CD4-positive, alpha-beta memory T cell (primary cell): ENCODE measurements at regions not wholly inside any gene's neighbourhood (a gene's known extent, or its start where the extent isn't known, plus 50 kb on each side); places are given as distances from the start of the nearest gene placed in this dataset.

ENCODE experiments used
- CTCF ChIA-PET: fragments of 350-600 bp; sonication (Branson Sonifier 250); formaldehyde crosslinking; loops from one replicate; lab custom pipeline; 2021; ENCODE audit warnings: inconsistent platforms; ENCODE audit not compliant: partially characterized antibody; lab: Charles Lee
- POLR2A ChIA-PET: fragments of 350-600 bp; sonication (Branson Sonifier 250); formaldehyde crosslinking; loops from one replicate; lab custom pipeline; 2021; ENCODE audit not compliant: partially characterized antibody; lab: Charles Lee
- DNase-seq, 5 donors: peaks; one replicate each; pipeline versions ENCODE4 v3.0.0 to v3.0.0-alpha.2; 2020 to 2022; ENCODE audit warnings: mixed read lengths in 1 of 5
- H3K27ac ChIP-seq: one replicate; pipeline ENCODE4 v1.7.0; 2013; ENCODE audit warnings: low read depth, low read length
- H3K27me3 ChIP-seq: 2 replicates; pipeline ENCODE4 v1.7.0; 2013; ENCODE audit warnings: mild to moderate bottlenecking, low read length, moderate library complexity; ENCODE audit not compliant: insufficient read depth
- H3K36me3 ChIP-seq: 2 replicates; pipeline ENCODE4 v1.7.0; 2013; ENCODE audit warnings: mild to moderate bottlenecking, low read length, moderate library complexity; ENCODE audit not compliant: insufficient read depth
- H3K4me1 ChIP-seq: 2 replicates; pipeline ENCODE4 v1.7.0; 2013; ENCODE audit warnings: mild to moderate bottlenecking, low read length, moderate library complexity; ENCODE audit not compliant: insufficient read depth
- H3K4me3 ChIP-seq, 2 donors: one replicate each; pipeline ENCODE4 v1.7.0; 2013; ENCODE audit warnings: low read length in 2 of 2, mild to moderate bottlenecking in 1 of 2
- H3K9me3 ChIP-seq, 2 donors: one replicate each; pipeline ENCODE4 v1.7.0; 2013; ENCODE audit warnings: low read length in 2 of 2, control low read depth in 1 of 2; ENCODE audit not compliant: control insufficient read depth in 1 of 2
- H3K27ac Mint-ChIP-seq, 7 donors: one replicate each; pipeline ENCODE4 v1.8.0; 2020 to 2021; ENCODE audit warnings: mixed read lengths in 7 of 7, mild to moderate bottlenecking in 6 of 7, inconsistent platforms in 3 of 7, moderate library complexity in 3 of 7
- H3K27me3 Mint-ChIP-seq, 2 donors: one replicate each; pipeline ENCODE4 v1.8.0; 2020 to 2021; ENCODE audit warnings: mixed read lengths in 2 of 2
- H3K36me3 Mint-ChIP-seq, 2 donors: one replicate each; pipeline ENCODE4 v1.8.0; 2020 to 2021; ENCODE audit warnings: mixed read lengths in 2 of 2, inconsistent platforms in 1 of 2, mild to moderate bottlenecking in 1 of 2
- H3K4me1 Mint-ChIP-seq, 4 donors: one replicate each; pipeline ENCODE4 v1.8.0; 2020 to 2021; ENCODE audit warnings: mixed read lengths in 4 of 4, mild to moderate bottlenecking in 1 of 4
- H3K4me3 Mint-ChIP-seq, 8 donors: one replicate each; pipeline ENCODE4 v1.8.0; 2020 to 2021; ENCODE audit warnings: mixed read lengths in 8 of 8, mild to moderate bottlenecking in 7 of 8, moderate library complexity in 6 of 8, inconsistent platforms in 3 of 8
- H3K9me3 Mint-ChIP-seq, 8 donors: one replicate each; pipeline ENCODE4 v1.8.0; 2020 to 2021; ENCODE audit warnings: mixed read lengths in 8 of 8, mild to moderate bottlenecking in 5 of 8, inconsistent platforms in 3 of 8, moderate library complexity in 1 of 8
- intact Hi-C: fragments of 100-400 bp; cut with micrococcal nuclease; formaldehyde crosslinking; loops from one replicate; pipeline ENCODE4 v1.15.1; 2023

DNA sequence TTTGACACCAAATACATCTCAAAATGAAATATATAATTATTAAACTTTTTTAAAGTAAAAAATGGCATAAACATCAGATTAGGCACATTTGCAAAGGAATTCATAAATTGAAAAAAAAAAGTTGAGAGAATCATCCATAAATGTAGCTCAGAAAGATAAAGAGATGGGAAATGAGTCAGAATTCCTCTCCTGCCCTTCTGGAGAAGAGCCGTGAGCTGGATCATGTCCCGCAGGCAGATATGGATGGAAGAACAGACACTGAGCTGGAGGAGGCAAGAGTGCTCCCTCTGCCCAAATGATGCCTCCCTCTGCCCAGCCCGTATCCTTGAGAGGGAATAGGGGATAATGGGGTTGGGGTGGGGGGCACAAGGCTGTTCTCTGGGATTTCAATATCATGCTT is 190.9 kb downstream of the TFCP2L1 start:
- Histone ChIP-seq H3K27me3 (no peaks in the 10 kb centered on the region), H3K27ac (no peak overlapping the region), H3K4me1 (no peaks in the 10 kb centered on the region), H3K9me3 (no peaks in the 10 kb centered on the region), H3K36me3 (no peaks in the 10 kb centered on the region), H3K4me3 (no peak overlapping the region)
- no peak for DNase-seq
- ChIA-PET POLR2A (interaction anchor here (0.7 kb wide), 1 partner anchor 1750 kb away, joined by 3 read pairs; no protein-coding TSS in a partner anchor), CTCF (interaction anchor here (4.6 kb wide), 1 partner anchor 13 kb away, joined by 34 read pairs; no protein-coding TSS in a partner anchor)
- peaks cover 6 to 11% of the 10 kb centered on the region in 2 donors for H3K27me3 Mint-ChIP-seq
- H3K4me1 Mint-ChIP-seq, result peaks cover 0 to 4% (median 0%) of the 10 kb centered on the region in 4 donors
- no peaks in the 10 kb centered on the region for H3K36me3 Mint-ChIP-seq
- H3K27ac Mint-ChIP-seq, result no peak overlapping the region
- intact Hi-C loops, result no loop called here
- peaks cover 0 to 2% (median 0%) of the 10 kb centered on the region in 8 donors for H3K9me3 Mint-ChIP-seq
- no peak overlapping the region for H3K4me3 Mint-ChIP-seq

DNA sequence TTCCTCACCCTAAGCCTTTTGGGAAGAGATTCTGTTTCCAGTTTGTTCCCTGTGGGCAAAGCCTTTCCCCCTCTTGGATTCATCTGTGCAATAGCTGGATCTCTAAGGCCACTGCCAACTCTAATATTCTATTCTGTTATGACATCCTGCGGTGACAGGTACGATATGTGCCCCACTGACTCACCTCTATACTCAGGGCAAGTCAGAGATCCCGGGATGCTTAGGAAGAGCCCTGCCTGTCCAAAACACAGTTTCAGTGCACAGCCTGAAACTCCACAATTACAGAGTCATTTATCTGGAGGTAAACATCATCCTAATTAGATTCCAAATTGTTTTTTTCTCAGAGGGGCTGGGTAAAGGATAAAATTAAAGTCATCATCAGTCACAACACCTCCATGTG is 190.2 kb downstream of the TFCP2L1 start:
- no peak overlapping the region for H3K4me3 Mint-ChIP-seq
- H3K4me1 ChIP-seq, result no peaks in the 10 kb centered on the region
- peaks cover 3 to 11% of the 10 kb centered on the region in 2 donors for H3K27me3 Mint-ChIP-seq
- no peaks in the 10 kb centered on the region for H3K9me3 ChIP-seq
- H3K27ac Mint-ChIP-seq, result no peak overlapping the region
- H3K9me3 Mint-ChIP-seq, result peaks cover 0 to 2% (median 0%) of the 10 kb centered on the region in 8 donors
- peaks cover 0 to 4% (median 0%) of the 10 kb centered on the region in 4 donors for H3K4me1 Mint-ChIP-seq
- H3K27ac ChIP-seq, result no peak overlapping the region
- POLR2A ChIA-PET, result no interaction called here
- no peaks in the 10 kb centered on the region for H3K27me3 ChIP-seq
- no peak overlapping the region for H3K4me3 ChIP-seq
- DNase-seq, result no peak
- intact Hi-C loops, result no loop called here
- no peaks in the 10 kb centered on the region for H3K36me3 Mint-ChIP-seq
- CTCF ChIA-PET, result interaction anchor here (4.6 kb wide), 1 partner anchor 14 kb away, joined by 34 read pairs; no protein-coding TSS in a partner anchor
- H3K36me3 ChIP-seq, result no peaks in the 10 kb centered on the region

DNA sequence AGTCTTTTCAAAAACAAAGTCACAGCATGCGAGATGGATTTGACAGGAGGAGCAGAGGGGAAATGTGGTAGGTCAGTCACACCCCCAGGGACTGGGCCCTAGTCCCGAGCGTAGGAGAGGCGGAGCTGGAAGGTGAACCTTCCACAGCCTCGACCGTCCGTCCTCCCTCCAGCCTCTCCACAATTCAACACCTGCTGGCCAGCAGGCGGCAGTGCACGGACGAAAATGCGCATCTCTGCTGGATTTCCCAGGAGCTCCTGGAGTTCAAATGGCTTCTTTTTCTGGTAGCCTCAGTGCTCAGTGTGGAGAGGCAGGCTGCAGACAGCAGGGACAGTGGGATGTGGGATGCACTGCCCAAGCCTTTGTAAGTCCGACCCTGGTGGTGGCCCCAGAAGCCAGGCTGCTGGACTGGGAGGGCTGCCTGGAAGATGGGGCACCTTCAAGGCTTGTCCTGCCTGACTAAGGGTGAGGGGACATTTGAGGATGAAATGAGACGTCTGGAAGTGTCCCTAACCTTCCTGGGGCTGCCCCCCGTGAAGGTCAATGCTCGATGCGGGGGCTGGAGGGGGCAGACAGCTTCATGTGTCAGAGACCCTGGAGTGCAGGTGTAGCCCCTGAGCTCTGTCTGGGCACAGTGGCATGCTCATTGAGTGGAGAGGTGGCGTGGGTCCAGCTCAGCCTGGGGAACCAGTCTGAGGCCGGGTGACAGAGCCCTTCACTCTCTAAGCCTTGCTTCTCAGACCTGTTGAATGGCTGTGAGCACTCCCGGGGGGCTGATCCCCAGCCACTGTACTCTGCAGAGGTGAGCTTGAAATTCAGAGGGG is 189.5 kb downstream of the TFCP2L1 start:
- Mint-ChIP-seq H3K4me3 (no peak overlapping the region), H3K27me3 (peaks cover 4 to 11% of the 10 kb centered on the region in 2 donors), H3K36me3 (no peaks in the 10 kb centered on the region), H3K4me1 (peaks cover 0 to 4% (median 0%) of the 10 kb centered on the region in 4 donors), H3K27ac (no peak overlapping the region), H3K9me3 (peaks cover 0 to 2% (median 0%) of the 10 kb centered on the region in 8 donors)
- DNase-seq, result no peak
- Histone ChIP-seq H3K36me3 (no peaks in the 10 kb centered on the region), H3K27me3 (no peaks in the 10 kb centered on the region), H3K4me1 (no peaks in the 10 kb centered on the region), H3K4me3 (no peak overlapping the region), H3K9me3 (no peaks in the 10 kb centered on the region), H3K27ac (no peak overlapping the region)
- POLR2A ChIA-PET, result no interaction called here
- intact Hi-C loops, result no loop called here
- CTCF ChIA-PET, result interaction anchor here (0.6 to 2.0 kb wide), 2 partner anchors 15 kb away, joined by 3 to 5 read pairs; no protein-coding TSS in a partner anchor

DNA sequence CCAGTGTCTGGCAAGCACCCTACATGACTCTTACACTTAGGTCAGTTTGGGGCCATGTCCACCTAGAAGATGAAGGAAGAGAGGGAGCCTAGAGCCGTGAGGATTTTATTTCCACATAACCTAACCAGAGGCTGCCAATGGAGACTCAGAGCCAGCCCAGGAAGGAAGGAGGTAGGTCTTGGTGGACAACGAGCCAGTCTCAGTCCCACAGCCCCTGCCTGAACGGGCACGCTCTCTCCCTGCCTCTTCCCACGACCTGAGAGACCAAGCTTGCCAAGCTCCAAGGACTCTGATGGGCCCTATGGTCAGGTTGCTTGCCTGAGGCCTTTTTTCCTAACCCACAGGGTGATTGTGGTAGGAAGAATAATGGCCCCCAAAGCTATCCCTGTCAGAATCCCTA is 188.4 kb downstream of the TFCP2L1 start:
- H3K36me3 ChIP-seq, result no peaks in the 10 kb centered on the region
- H3K9me3 ChIP-seq, result no peaks in the 10 kb centered on the region
- no peak overlapping the region for H3K4me3 ChIP-seq
- H3K27me3 ChIP-seq, result no peaks in the 10 kb centered on the region
- intact Hi-C loops, result no loop called here
- peaks cover 4 to 11% of the 10 kb centered on the region in 2 donors for H3K27me3 Mint-ChIP-seq
- CTCF ChIA-PET, result interaction anchor here (2.0 kb wide), 1 partner anchor 16 kb away, joined by 5 read pairs; no protein-coding TSS in a partner anchor
- DNase-seq, result no peak
- no peak overlapping the region for H3K27ac Mint-ChIP-seq
- H3K36me3 Mint-ChIP-seq, result no peaks in the 10 kb centered on the region
- H3K27ac ChIP-seq, result no peak overlapping the region
- H3K4me3 Mint-ChIP-seq, result no peak overlapping the region
- no peaks in the 10 kb centered on the region for H3K4me1 ChIP-seq
- H3K9me3 Mint-ChIP-seq, result no peaks in the 10 kb centered on the region
- POLR2A ChIA-PET, result no interaction called here
- H3K4me1 Mint-ChIP-seq, result peaks cover 0 to 4% (median 0%) of the 10 kb centered on the region in 4 donors

- Mint-ChIP-seq H3K9me3 (no peaks in the 10 kb centered on the region), H3K27ac (no peak overlapping the region), H3K27me3 (peaks cover 4 to 11% of the 10 kb centered on the region in 2 donors), H3K4me1 (peaks cover 0 to 4% (median 0%) of the 10 kb centered on the region in 4 donors), H3K4me3 (no peak overlapping the region), H3K36me3 (no peaks in the 10 kb centered on the region)
- CTCF ChIA-PET, result no interaction called here
- Histone ChIP-seq H3K36me3 (no peaks in the 10 kb centered on the region), H3K9me3 (no peaks in the 10 kb centered on the region), H3K4me1 (no peaks in the 10 kb centered on the region), H3K4me3 (no peak overlapping the region), H3K27ac (no peak overlapping the region), H3K27me3 (no peaks in the 10 kb centered on the region)
- POLR2A ChIA-PET, result no interaction called here
- no peak for DNase-seq
- intact Hi-C loops, result no loop called here
Observed at GRCh38 chr2:121098556-121098955, 186.4 kb downstream of the TFCP2L1 start.

DNA sequence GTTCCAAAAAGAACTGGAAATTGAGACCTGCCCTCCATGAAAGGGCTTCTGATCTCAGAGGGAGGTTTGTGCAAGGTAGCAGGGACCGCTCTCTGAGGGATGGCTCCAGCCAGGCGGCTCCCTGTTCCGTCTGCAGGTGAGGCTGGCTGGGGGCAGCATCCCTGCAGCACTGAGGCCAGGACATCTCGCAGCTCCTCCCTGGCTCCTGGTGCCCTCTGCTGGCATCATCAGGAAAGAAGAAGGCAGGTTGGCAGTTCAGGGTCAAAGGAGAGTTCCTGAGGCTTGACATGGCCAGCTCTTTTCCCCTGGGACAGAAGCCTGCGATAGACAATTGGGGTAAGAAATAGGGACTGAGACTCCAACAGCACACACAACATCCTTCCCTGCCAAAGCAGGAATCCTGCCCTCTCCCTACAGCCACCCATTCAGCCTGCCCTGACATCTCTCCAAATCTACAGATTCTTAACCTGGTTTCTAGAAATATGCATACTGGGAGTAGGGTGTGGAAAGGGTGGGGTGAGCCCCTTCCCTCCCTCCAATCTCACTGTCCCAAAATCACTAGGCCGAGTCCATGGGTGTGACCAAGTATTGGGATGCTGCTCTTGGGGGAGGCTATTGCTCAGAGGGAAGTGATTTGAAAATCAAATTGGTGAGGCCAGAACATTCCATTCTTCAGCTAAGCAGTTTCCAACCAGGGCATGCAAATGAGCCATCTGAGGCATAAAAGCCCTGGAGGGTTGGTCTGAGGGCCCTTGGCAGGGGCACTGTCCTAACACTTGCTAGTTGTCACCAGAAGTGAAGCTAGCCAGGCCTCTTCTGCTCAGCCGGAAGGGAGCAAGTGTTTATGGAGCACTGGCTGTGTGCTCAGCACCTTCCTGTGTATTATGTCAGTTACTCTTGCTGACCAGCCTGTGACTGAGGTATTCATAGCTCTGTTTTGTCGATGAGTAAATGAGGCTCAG is 185.4 kb downstream of the TFCP2L1 start:
- CTCF ChIA-PET, result no interaction called here
- H3K9me3 ChIP-seq, result no peaks in the 10 kb centered on the region
- H3K4me3 ChIP-seq, result no peak overlapping the region
- H3K27me3 Mint-ChIP-seq, result peaks cover 5 to 17% of the 10 kb centered on the region in 2 donors
- H3K36me3 ChIP-seq, result no peaks in the 10 kb centered on the region
- POLR2A ChIA-PET, result no interaction called here
- peaks cover 0 to 4% (median 0%) of the 10 kb centered on the region in 4 donors for H3K4me1 Mint-ChIP-seq
- H3K9me3 Mint-ChIP-seq, result no peaks in the 10 kb centered on the region
- no peak for DNase-seq
- H3K27me3 ChIP-seq, result no peaks in the 10 kb centered on the region
- no peaks in the 10 kb centered on the region for H3K36me3 Mint-ChIP-seq
- no peak overlapping the region for H3K27ac Mint-ChIP-seq
- no peak overlapping the region for H3K4me3 Mint-ChIP-seq
- intact Hi-C loops, result no loop called here
- no peaks in the 10 kb centered on the region for H3K4me1 ChIP-seq
- no peak overlapping the region for H3K27ac ChIP-seq
